IMR-90 (cell line): ENCODE measurements at regions not wholly inside any gene's neighbourhood (a gene's known extent, or its start where the extent isn't known, plus 50 kb on each side); places are given as distances from the start of the nearest gene placed in this dataset.

Experiments
- ATAC-seq: fragments of 200-7000 bp; cut with Tn5 transposase; 2 replicates; pipeline ENCODE4 v1.9.1; 2020; ENCODE audit warnings: low read depth, mild to moderate bottlenecking, moderate library complexity
- BruUV-seq: library from RNA; stranded (reverse); fragments of 400-500 nt; replicated peaks from 2 replicates; lab custom pipeline; 2021; lab: Mats Ljungman, UMichigan
- CTCF ChIA-PET: fragments of 300-600 bp; formaldehyde crosslinking; extraction: SDS; loops from one replicate; lab custom pipeline; 2021; ENCODE audit warnings: antibody characterized with exemption; lab: Yijun Ruan, JAX
- POLR2A ChIA-PET: fragments of 300-600 bp; sonication (Branson Sonifier 250); formaldehyde crosslinking; loops from one replicate; lab custom pipeline; 2022; ENCODE audit warnings: antibody characterized with exemption; ENCODE audit not compliant: unreplicated experiment; lab: Charles Lee
- DNase-seq: peaks from one replicate; pipeline ENCODE4 v3.0.0; 2013
- H2AFZ ChIP-seq: replicated peaks from 2 replicates; pipeline ENCODE3; 2013; ENCODE audit warnings: low read length, mild to moderate bottlenecking; ENCODE audit not compliant: poor library complexity
- H2AK5ac ChIP-seq: 2 replicates; pipeline ENCODE4 v1.6.1; 2013; ENCODE audit warnings: low read depth, low read length, inconsistent platforms
- H2AK9ac ChIP-seq: replicated peaks from 2 replicates; pipeline ENCODE3; 2013; ENCODE audit warnings: mild to moderate bottlenecking, low read depth, low read length, moderate library complexity; ENCODE audit not compliant: poor library complexity
- H2BK120ac ChIP-seq: 2 replicates; pipeline ENCODE4 v1.6.1; 2013; ENCODE audit warnings: low read depth, low read length, inconsistent platforms
- H2BK15ac ChIP-seq: 3 replicates; pipeline ENCODE4 v1.6.1; 2013; ENCODE audit warnings: low read depth, low read length, inconsistent platforms
- H2BK20ac ChIP-seq: 2 replicates; pipeline ENCODE4 v1.6.1; 2013; ENCODE audit warnings: low read depth, mild to moderate bottlenecking, inconsistent platforms, low read length, moderate library complexity
- H2BK5ac ChIP-seq: 2 replicates; pipeline ENCODE4 v1.6.1; 2013; ENCODE audit warnings: mild to moderate bottlenecking, low read depth, low read length, inconsistent platforms; ENCODE audit not compliant: poor library complexity, severe bottlenecking
- H3K14ac ChIP-seq: replicated peaks from 2 replicates; pipeline ENCODE4 v1.6.1; 2013; ENCODE audit warnings: low read depth, low read length, inconsistent platforms
- H3K18ac ChIP-seq: 2 replicates; pipeline ENCODE4 v1.6.1; 2013; ENCODE audit warnings: low read depth, low read length, control low read depth
- H3K23ac ChIP-seq: 2 replicates; pipeline ENCODE4 v1.6.1; 2013; ENCODE audit warnings: low read depth, low read length, inconsistent platforms
- H3K27ac ChIP-seq: 2 replicates; pipeline ENCODE4 v1.5.1; 2013; ENCODE audit warnings: mild to moderate bottlenecking, control low read depth, low read length; ENCODE audit not compliant: insufficient read depth
- H3K27me3 ChIP-seq: 2 replicates; pipeline ENCODE4 v1.6.1; 2013; ENCODE audit warnings: low read length; ENCODE audit not compliant: control insufficient read depth, insufficient read depth
- H3K36me3 ChIP-seq: 2 replicates; pipeline ENCODE4 v1.6.1; 2013; ENCODE audit warnings: low read length, mixed read lengths; ENCODE audit not compliant: control insufficient read depth, insufficient read depth
- H3K4ac ChIP-seq: 2 replicates; pipeline ENCODE4 v1.6.1; 2013; ENCODE audit warnings: low read depth, low read length, inconsistent platforms
- H3K4me1 ChIP-seq: 2 replicates; pipeline ENCODE4 v1.6.1; 2013; ENCODE audit warnings: low read length, mixed read lengths; ENCODE audit not compliant: control insufficient read depth, insufficient read depth
- H3K4me2 ChIP-seq: 2 replicates; pipeline ENCODE4 v1.6.1; 2013; ENCODE audit warnings: low read depth, mild to moderate bottlenecking, control low read depth, low read length, moderate library complexity
- H3K4me3 ChIP-seq: 2 replicates; pipeline ENCODE4 v1.5.1; 2013; ENCODE audit warnings: low read depth, mild to moderate bottlenecking, control low read depth, low read length, moderate library complexity; ENCODE audit not compliant: insufficient read depth
- H3K56ac ChIP-seq: 2 replicates; pipeline ENCODE4 v1.6.1; 2013; ENCODE audit warnings: low read length, inconsistent platforms; ENCODE audit not compliant: insufficient read depth; ENCODE audit errors: extremely low read depth
- H3K79me1 ChIP-seq, 2 experiments: 2 replicates each; pipeline ENCODE4 v1.6.1; 2013; ENCODE audit warnings: low read length in 2 of 2, inconsistent platforms in 1 of 2, low read depth in 1 of 2
- H3K9ac ChIP-seq: 2 replicates; pipeline ENCODE4 v1.6.1; 2013; ENCODE audit warnings: low read depth, low read length, control low read depth
- H3K9me1 ChIP-seq: 2 replicates; pipeline ENCODE4 v1.6.1; 2013; ENCODE audit warnings: low read length, inconsistent platforms; ENCODE audit not compliant: insufficient read depth
- H3K9me3 ChIP-seq: 2 replicates; pipeline ENCODE4 v1.6.1; 2013; ENCODE audit warnings: low read length; ENCODE audit not compliant: control insufficient read depth, insufficient read depth
- H4K20me1 ChIP-seq: 2 replicates; pipeline ENCODE4 v1.6.1; 2013; ENCODE audit warnings: low read length, inconsistent platforms; ENCODE audit not compliant: insufficient read depth
- H4K5ac ChIP-seq: 2 replicates; pipeline ENCODE4 v1.6.1; 2013; ENCODE audit warnings: mild to moderate bottlenecking, low read depth, low read length, control low read depth
- H4K8ac ChIP-seq, 2 experiments: 2 replicates each; pipeline ENCODE4 v1.6.1; 2013; ENCODE audit warnings: low read depth in 2 of 2, low read length in 2 of 2, control low read depth in 1 of 2, inconsistent platforms in 1 of 2
- H4K91ac ChIP-seq: 2 replicates; pipeline ENCODE4 v1.6.1; 2013; ENCODE audit warnings: low read depth, low read length, inconsistent platforms; ENCODE audit not compliant: insufficient read depth
- MXI1 ChIP-seq: IDR thresholded peaks from 2 replicates; pipeline ENCODE4 v1.6.1; 2012; ENCODE audit warnings: low read depth, mild to moderate bottlenecking, low read length, moderate library complexity, borderline replicate concordance
- RCOR1 ChIP-seq: IDR thresholded peaks from 2 replicates; pipeline ENCODE4 v1.6.1; 2012; ENCODE audit warnings: mild to moderate bottlenecking, low read length, improper control_type of control experiment; ENCODE audit not compliant: insufficient replicate concordance
- RFX5 ChIP-seq: IDR thresholded peaks from 2 replicates; pipeline ENCODE4 v1.8.0; 2012; ENCODE audit warnings: low read depth, mild to moderate bottlenecking, low read length, moderate library complexity
- SMC3 ChIP-seq: fragments of 150-350 bp; IDR thresholded peaks from 2 replicates; pipeline ENCODE4 v1.6.1; 2016; ENCODE audit warnings: low read depth, mild to moderate bottlenecking, antibody characterized with exemption, low read length, moderate library complexity
- WGBS, 2 experiments: methylation state at CpG; one replicate each; pipeline versions ENCODE4 v1.1.5 to v1.1.7; 2013; ENCODE audit warnings: missing lambda C conversion rate in 2 of 2; ENCODE audit not compliant: insufficient read length in 1 of 2; ENCODE audit errors: extremely low coverage in 2 of 2; 5-methylcytosine and 5-hydroxymethylcytosine counted together
- dilution Hi-C: fragments of 300-500 bp; cut with HindIII; formaldehyde crosslinking; loops from one replicate; pipeline ENCODE4 v1.14.3; 2018; ENCODE audit warnings: low sequenced_read_pairs; ENCODE audit not compliant: unreplicated experiment
- in situ Hi-C: fragments of 300-500 bp; cut with MboI; formaldehyde crosslinking; loops from 3 replicates; pipeline ENCODE4 v1.14.3; 2019; ENCODE audit warnings: low sequenced_read_pairs, inconsistent platforms, mixed read lengths
- intact Hi-C: fragments of 100-400 bp; cut with micrococcal nuclease; formaldehyde crosslinking; loops from 2 replicates; pipeline ENCODE4 v1.10.0; 2022
- TF ChIP-seq, protein P1 (sequence below): conservative IDR thresholded peaks from 2 replicates; pipeline ENCODE4 v1.5.1; 2012; ENCODE audit warnings: mild to moderate bottlenecking, low read depth, low read length, improper control_type of control experiment

DNA sequence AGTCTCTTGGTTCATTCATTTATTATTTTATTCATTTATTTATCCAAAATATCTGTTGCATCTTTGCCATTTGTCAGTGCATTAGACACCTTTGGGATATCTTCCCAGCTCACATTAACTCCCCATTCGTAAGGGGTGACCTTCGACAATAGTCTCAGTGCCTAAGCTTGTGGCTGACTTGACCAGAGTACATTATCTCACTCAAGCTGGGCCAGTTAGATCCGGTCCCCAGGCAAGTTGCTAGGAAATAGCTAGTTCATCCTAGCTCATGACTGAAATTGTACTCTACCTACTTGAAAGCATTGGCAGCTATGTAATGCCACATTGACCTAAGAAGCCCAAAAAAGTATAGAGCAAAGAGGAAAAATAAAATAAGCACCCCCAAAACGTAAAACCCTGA lies 165.3 kb downstream of the FBXO8 start:
- no TSS peak for BruUV-seq
- Histone ChIP-seq H3K4me2 (no peak overlapping the region), H2AK9ac (no peak overlapping the region), H4K8ac (no peak overlapping the region), H3K4ac (no peak overlapping the region), H3K23ac (no peak overlapping the region), H2BK15ac (no peak overlapping the region), H3K18ac (no peak overlapping the region), H3K9ac (no peak overlapping the region), H3K9me3 (no peaks in the 10 kb centered on the region), H3K79me1 (no peaks in the 10 kb centered on the region), H2BK120ac (no peak overlapping the region), H3K9me1 (no peaks in the 10 kb centered on the region), H2AK5ac (no peak overlapping the region), H4K20me1 (no peaks in the 10 kb centered on the region), H2BK20ac (no peak overlapping the region), H3K14ac (no peak overlapping the region), H2AFZ (no peak overlapping the region), H4K5ac (no peak overlapping the region), H4K91ac (no peak overlapping the region), H3K27ac (no peak overlapping the region), H3K56ac (no peak overlapping the region), H2BK5ac (no peak overlapping the region), H3K4me3 (no peak overlapping the region), H3K4me1 (no peaks in the 10 kb centered on the region), H3K27me3 (no peaks in the 10 kb centered on the region; the same call in 1 of the 2 replicates), H3K36me3 (no peaks in the 10 kb centered on the region)
- no peak for TF ChIP-seq RFX5
- TF ChIP-seq, protein P1, sequence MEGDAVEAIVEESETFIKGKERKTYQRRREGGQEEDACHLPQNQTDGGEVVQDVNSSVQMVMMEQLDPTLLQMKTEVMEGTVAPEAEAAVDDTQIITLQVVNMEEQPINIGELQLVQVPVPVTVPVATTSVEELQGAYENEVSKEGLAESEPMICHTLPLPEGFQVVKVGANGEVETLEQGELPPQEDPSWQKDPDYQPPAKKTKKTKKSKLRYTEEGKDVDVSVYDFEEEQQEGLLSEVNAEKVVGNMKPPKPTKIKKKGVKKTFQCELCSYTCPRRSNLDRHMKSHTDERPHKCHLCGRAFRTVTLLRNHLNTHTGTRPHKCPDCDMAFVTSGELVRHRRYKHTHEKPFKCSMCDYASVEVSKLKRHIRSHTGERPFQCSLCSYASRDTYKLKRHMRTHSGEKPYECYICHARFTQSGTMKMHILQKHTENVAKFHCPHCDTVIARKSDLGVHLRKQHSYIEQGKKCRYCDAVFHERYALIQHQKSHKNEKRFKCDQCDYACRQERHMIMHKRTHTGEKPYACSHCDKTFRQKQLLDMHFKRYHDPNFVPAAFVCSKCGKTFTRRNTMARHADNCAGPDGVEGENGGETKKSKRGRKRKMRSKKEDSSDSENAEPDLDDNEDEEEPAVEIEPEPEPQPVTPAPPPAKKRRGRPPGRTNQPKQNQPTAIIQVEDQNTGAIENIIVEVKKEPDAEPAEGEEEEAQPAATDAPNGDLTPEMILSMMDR = no peak
- TF ChIP-seq MXI1 = no peak
- no peak for TF ChIP-seq SMC3
- TF ChIP-seq RCOR1 = no peak
- no CpG with 5 or more reads among the region's 4 CpGs for WGBS, 2 experiments
- ChIA-PET CTCF (no interaction called here), POLR2A (no interaction called here)
- dilution Hi-C loops = no loop called here
- no peak for ATAC-seq
- no peak for DNase-seq
- in situ Hi-C loops = no loop called here
- intact Hi-C loops = no loop called here
